OCI-LY7 (cell line): ENCODE measurements at regions not wholly inside any gene's neighbourhood (a gene's known extent, or its start where the extent isn't known, plus 50 kb on each side); places are given as distances from the start of the nearest gene placed in this dataset.

ENCODE experiments used
- BruUV-seq: library from RNA; stranded (reverse); fragments of 400-500 nt; replicated peaks from 2 replicates; lab custom pipeline; 2021; lab: Mats Ljungman, UMichigan
- CTCF ChIA-PET: fragments of 300-600 bp; sonication (Branson Sonifier 250); formaldehyde crosslinking; loops from one replicate; lab custom pipeline; 2022; ENCODE audit warnings: antibody characterized with exemption; ENCODE audit not compliant: unreplicated experiment; lab: Charles Lee
- POLR2A ChIA-PET: fragments of 300-600 bp; sonication (Branson Sonifier 250); formaldehyde crosslinking; loops from one replicate; lab custom pipeline; 2022; ENCODE audit warnings: antibody characterized with exemption; lab: Charles Lee
- DNase-seq: peaks from one replicate; pipeline ENCODE4 v3.0.0-alpha.2; 2015; ENCODE audit warnings: low spot score
- H2AFZ ChIP-seq: fragments of 200-600 bp; sonication (generic), shearing (Covaris generic); 2 replicates; pipeline ENCODE4 v1.6.1; 2014; ENCODE audit warnings: mild to moderate bottlenecking, antibody characterized with exemption, low read length, moderate library complexity
- H3K27ac ChIP-seq: fragments of 200-600 bp; sonication (generic); 2 replicates; pipeline ENCODE4 v1.5.1; 2014; ENCODE audit warnings: mixed run types, low read depth, mild to moderate bottlenecking, moderate library complexity, low read length, inconsistent platforms; ENCODE audit not compliant: poor library complexity, severe bottlenecking
- H3K36me3 ChIP-seq: fragments of 200-600 bp; sonication (generic); 2 replicates; pipeline ENCODE4 v1.6.1; 2014; ENCODE audit warnings: mild to moderate bottlenecking, antibody characterized with exemption, low read length, moderate library complexity, mixed read lengths; ENCODE audit not compliant: insufficient read depth
- H3K4me1 ChIP-seq: fragments of 200-600 bp; sonication (generic); 2 replicates; pipeline ENCODE4 v1.5.1; 2014; ENCODE audit warnings: mild to moderate bottlenecking, low read length; ENCODE audit not compliant: insufficient read depth, poor library complexity, severe bottlenecking
- H3K4me2 ChIP-seq: fragments of 200-600 bp; sonication (generic); 2 replicates; pipeline ENCODE4 v1.6.1; 2014; ENCODE audit warnings: mild to moderate bottlenecking, low read length
- H3K4me3 ChIP-seq: fragments of 200-600 bp; sonication (generic); 2 replicates; pipeline ENCODE4 v1.5.1; 2014; ENCODE audit warnings: mild to moderate bottlenecking, low read depth, low read length; ENCODE audit not compliant: poor library complexity, severe bottlenecking
- H3K79me2 ChIP-seq: fragments of 200-600 bp; sonication (generic); 2 replicates; pipeline ENCODE4 v1.6.1; 2016; ENCODE audit warnings: low read depth, mild to moderate bottlenecking, low read length, moderate library complexity, mixed read lengths; ENCODE audit not compliant: insufficient read depth
- H3K9me2 ChIP-seq: fragments of 200-600 bp; sonication (generic); 2 replicates; pipeline ENCODE4 v1.6.1; 2016; ENCODE audit warnings: mild to moderate bottlenecking, low read length, mixed read lengths; ENCODE audit not compliant: insufficient read depth
- H3K9me3 ChIP-seq: fragments of 200-600 bp; sonication (generic); 2 replicates; pipeline ENCODE4 v1.6.1; 2014; ENCODE audit warnings: mild to moderate bottlenecking, mixed run types, low read length, mixed read lengths
- H4K20me1 ChIP-seq: fragments of 200-600 bp; sonication (generic); 2 replicates; pipeline ENCODE4 v1.6.1; 2014; ENCODE audit warnings: mild to moderate bottlenecking, antibody characterized with exemption, low read length, moderate library complexity, mixed read lengths; ENCODE audit not compliant: insufficient read depth
- CTCF ChIP-seq: fragments of 200-600 bp; sonication (generic); conservative IDR thresholded peaks from 2 replicates; pipeline ENCODE4 v1.5.1; 2014; ENCODE audit warnings: mild to moderate bottlenecking, antibody characterized with exemption, low read length, moderate library complexity, mixed read lengths
- EZH2phosphoT487 ChIP-seq: fragments of 200-600 bp; sonication (generic); IDR thresholded peaks from 2 replicates; pipeline ENCODE4 v1.6.1; 2018; ENCODE audit warnings: low read depth, borderline replicate concordance, mild to moderate bottlenecking, mixed run types, antibody characterized with exemption, low read length, moderate library complexity, mixed read lengths
- intact Hi-C: fragments of 100-400 bp; cut with micrococcal nuclease; formaldehyde crosslinking; loops from one replicate; pipeline ENCODE4 v1.10.0; 2022; ENCODE audit not compliant: unreplicated experiment

- Histone ChIP-seq H3K9me2 (no peaks in the 10 kb centered on the region), H3K9me3 (no peaks in the 10 kb centered on the region), H3K79me2 (no peaks in the 10 kb centered on the region), H3K4me2 (no peak overlapping the region), H2AFZ (no peak overlapping the region), H3K27ac (no peak overlapping the region), H3K4me1 (no peaks in the 10 kb centered on the region), H4K20me1 (no peaks in the 10 kb centered on the region), H3K4me3 (no peak overlapping the region), H3K36me3 (no peaks in the 10 kb centered on the region)
- ChIA-PET CTCF (no interaction called here), POLR2A (no interaction called here)
- BruUV-seq = no TSS peak
- TF ChIP-seq EZH2phosphoT487 = no peak
- TF ChIP-seq CTCF = no peak
- no peak for DNase-seq
- intact Hi-C loops = no loop called here
These were observed 454.5 kb upstream of the FZD8 start for GRCh38 chr10:36096576-36096975.

- H4K20me1 ChIP-seq = no peaks in the 10 kb centered on the region
- ChIA-PET POLR2A (no interaction called here), CTCF (no interaction called here)
- H3K4me2 ChIP-seq = no peak overlapping the region
- no peak overlapping the region for H3K4me3 ChIP-seq
- TF ChIP-seq CTCF (no peak), EZH2phosphoT487 (no peak)
- no peak overlapping the region for H3K27ac ChIP-seq
- intact Hi-C loops = no loop called here
- no peaks in the 10 kb centered on the region for H3K4me1 ChIP-seq
- H3K9me3 ChIP-seq = no peaks in the 10 kb centered on the region
- BruUV-seq = no TSS peak
- no peaks in the 10 kb centered on the region for H3K79me2 ChIP-seq
- H3K36me3 ChIP-seq = no peaks in the 10 kb centered on the region
- no peak overlapping the region for H2AFZ ChIP-seq
- DNase-seq = no peak
- no peaks in the 10 kb centered on the region for H3K9me2 ChIP-seq
These were observed 452.0 kb upstream of the FZD8 start for GRCh38 chr10:36094096-36094495.

GRCh38 chr10:36092116-36092515 is 450.0 kb upstream of the FZD8 start:
- Histone ChIP-seq H3K9me2 (no peaks in the 10 kb centered on the region), H3K36me3 (no peaks in the 10 kb centered on the region), H3K4me2 (no peak overlapping the region), H4K20me1 (no peaks in the 10 kb centered on the region), H3K9me3 (no peaks in the 10 kb centered on the region), H3K4me1 (no peaks in the 10 kb centered on the region), H2AFZ (no peak overlapping the region), H3K4me3 (no peak overlapping the region), H3K27ac (no peak overlapping the region), H3K79me2 (no peaks in the 10 kb centered on the region)
- DNase-seq = no peak
- ChIA-PET CTCF (no interaction called here), POLR2A (no interaction called here)
- BruUV-seq = no TSS peak
- intact Hi-C loops = no loop called here
- TF ChIP-seq CTCF = no peak
- TF ChIP-seq EZH2phosphoT487 = no peak
